ENCODE measurements at regions not wholly inside any gene's neighbourhood (a gene's known extent, or its start where the extent isn't known, plus 50 kb on each side); places are given as distances from the start of the nearest gene placed in this dataset.

DNA sequence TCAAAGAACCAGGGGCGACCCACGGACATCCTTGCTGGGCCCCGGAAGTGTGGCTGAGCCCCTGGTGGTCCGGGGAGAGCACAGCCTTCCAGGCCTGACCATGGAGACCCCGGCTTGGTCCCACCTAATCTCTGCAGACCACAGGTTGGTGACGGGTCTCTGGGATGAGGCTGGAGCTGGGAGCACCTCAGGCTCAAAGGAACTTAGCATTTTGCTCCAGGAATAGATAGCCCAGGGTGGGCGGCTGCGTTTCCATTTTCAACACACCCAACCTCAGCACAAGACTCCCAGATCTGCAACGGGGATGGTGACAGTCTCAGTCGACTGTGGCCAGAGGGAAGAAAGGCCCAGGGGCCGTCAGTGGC is 58.5 kb downstream of the FOXL3 start:
- no peak overlapping the region for H3K27ac ChIP-seq (ENCODE audit: insufficient read depth, low read depth, low read length)
- H3K9ac ChIP-seq (replicated peaks; ENCODE audit: extremely low read depth, insufficient read depth, low read length), result no peak overlapping the region
- H3K4me2 ChIP-seq (ENCODE audit: insufficient read depth, low read length), result no peak overlapping the region
- H3K36me3 ChIP-seq (ENCODE audit: control insufficient read depth in 2 of 2, extremely low read depth in 1 of 2, insufficient read depth in 2 of 2, low read length in 2 of 2), result no peaks in the 10 kb centered on the region
- dilution Hi-C loops (cut with MboI; ENCODE audit: extremely low pct_ligation_motif_present, low sequenced_read_pairs) (no loop called here), intact Hi-C loops (cut with micrococcal nuclease) (no loop called here)
- BruUV-seq (replicated peaks), result no TSS peak
- no peaks in the 10 kb centered on the region for H3K9me3 ChIP-seq (replicated peaks; ENCODE audit: control insufficient read depth, insufficient read depth, low read length)
- DNase-seq (ENCODE audit: low read depth, low spot score) (no peak), FAIRE-seq (no peak)
- no peaks in the 10 kb centered on the region for H3K79me2 ChIP-seq (ENCODE audit: control insufficient read depth, insufficient read depth, low read length)
- peaks cover 16% of the 10 kb centered on the region for H3K4me1 ChIP-seq (ENCODE audit: control insufficient read depth, extremely low read depth, insufficient read depth, low read length)
- TF ChIP-seq FOS (IDR thresholded peaks at IDR 0.05; ENCODE audit: borderline replicate concordance, insufficient read depth, low read length), result no peak
- no peak for TF ChIP-seq CTCF (IDR thresholded peaks at IDR 0.05; ENCODE audit: extremely low read depth in 1 of 2, insufficient read depth in 1 of 2, low read depth in 1 of 2, low read length in 2 of 2)
- no peak for TF ChIP-seq POLR2AphosphoS5 (IDR thresholded peaks at IDR 0.05; ENCODE audit: insufficient read depth, low read depth, low read length)
- H2AFZ ChIP-seq (ENCODE audit: low read depth, low read length), result no peak overlapping the region
- no peaks in the 10 kb centered on the region for H3K27me3 ChIP-seq (ENCODE audit: control insufficient read depth in 2 of 2, insufficient read depth in 2 of 2, low read length in 2 of 2)
- H3K9me1 ChIP-seq (replicated peaks; ENCODE audit: control insufficient read depth, extremely low read depth, insufficient read depth, low read length), result no peaks in the 10 kb centered on the region
- no peaks in the 10 kb centered on the region for H4K20me1 ChIP-seq (replicated peaks; ENCODE audit: control insufficient read depth, extremely low read depth, insufficient read depth, low read length)
- ChIA-PET POLR2A (no interaction called here), CTCF (no interaction called here)
- H3K4me3 ChIP-seq (replicated peaks in 1 of 3; ENCODE audit: insufficient read depth in 1 of 3, low read depth in 1 of 3, low read length in 3 of 3), result no peak overlapping the region

DNA sequence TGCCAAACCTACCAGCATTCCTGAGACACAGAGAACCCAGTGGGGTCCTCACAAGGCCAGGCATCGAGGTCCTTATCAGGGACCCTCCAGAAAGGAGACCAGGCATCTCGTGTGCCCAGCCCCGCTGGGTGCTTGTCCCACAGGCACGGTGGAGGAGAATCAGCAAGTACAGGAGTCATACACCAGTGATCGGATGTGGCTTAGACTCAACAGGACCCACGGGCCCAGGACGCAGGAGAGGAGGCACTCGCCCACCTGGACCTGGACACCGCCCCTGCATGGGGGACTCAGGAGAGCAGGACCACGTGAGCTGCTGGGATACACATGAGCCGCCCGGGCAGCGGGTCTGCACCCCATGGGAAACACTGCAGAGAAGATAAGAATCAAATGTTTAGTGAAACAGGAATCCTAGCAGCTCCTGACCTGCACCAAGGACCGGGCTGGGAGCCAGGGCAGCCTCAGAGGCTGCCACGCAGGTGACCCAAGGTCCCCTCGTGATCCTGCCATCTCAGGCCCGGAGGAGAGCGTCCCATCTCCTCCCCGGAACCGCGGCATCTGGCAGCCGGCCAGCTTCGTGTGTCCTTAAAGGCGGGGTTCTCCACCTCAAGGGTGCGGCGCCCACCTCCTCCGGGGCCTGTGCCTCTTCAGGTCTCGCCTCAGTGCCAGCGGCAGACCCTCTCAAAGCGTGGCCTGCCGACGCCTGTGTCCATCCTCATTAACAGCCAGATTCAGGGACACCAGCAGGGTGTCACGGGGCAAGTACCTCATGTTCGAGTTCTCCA is 59.2 kb downstream of the FOXL3 start:
- Histone ChIP-seq H3K4me3 (replicated peaks in 1 of 3; ENCODE audit: insufficient read depth in 1 of 3, low read depth in 1 of 3, low read length in 3 of 3) (no peak overlapping the region), H2AFZ (ENCODE audit: low read depth, low read length) (no peak overlapping the region), H3K79me2 (ENCODE audit: control insufficient read depth, insufficient read depth, low read length) (no peaks in the 10 kb centered on the region), H3K4me1 (ENCODE audit: control insufficient read depth, extremely low read depth, insufficient read depth, low read length) (peaks cover 23% of the 10 kb centered on the region), H4K20me1 (replicated peaks; ENCODE audit: control insufficient read depth, extremely low read depth, insufficient read depth, low read length) (no peaks in the 10 kb centered on the region), H3K9me1 (replicated peaks; ENCODE audit: control insufficient read depth, extremely low read depth, insufficient read depth, low read length) (no peaks in the 10 kb centered on the region), H3K4me2 (ENCODE audit: insufficient read depth, low read length) (no peak overlapping the region), H3K9ac (replicated peaks; ENCODE audit: extremely low read depth, insufficient read depth, low read length) (no peak overlapping the region), H3K27me3 (ENCODE audit: control insufficient read depth in 2 of 2, insufficient read depth in 2 of 2, low read length in 2 of 2) (no peaks in the 10 kb centered on the region), H3K9me3 (replicated peaks; ENCODE audit: control insufficient read depth, insufficient read depth, low read length) (no peaks in the 10 kb centered on the region), H3K27ac (ENCODE audit: insufficient read depth, low read depth, low read length) (no peak overlapping the region), H3K36me3 (ENCODE audit: control insufficient read depth in 2 of 2, extremely low read depth in 1 of 2, insufficient read depth in 2 of 2, low read length in 2 of 2) (no peaks in the 10 kb centered on the region)
- ChIA-PET CTCF (no interaction called here), POLR2A (no interaction called here)
- dilution Hi-C loops (cut with MboI; ENCODE audit: extremely low pct_ligation_motif_present, low sequenced_read_pairs), result no loop called here
- no peak for TF ChIP-seq POLR2A (IDR thresholded peaks at IDR 0.05; ENCODE audit: low read depth, low read length)
- no peak for TF ChIP-seq EZH2 (IDR thresholded peaks at IDR 0.05; ENCODE audit: borderline replicate concordance, low read depth, low read length, severe bottlenecking)
- TF ChIP-seq FOS (IDR thresholded peaks at IDR 0.05; ENCODE audit: borderline replicate concordance, insufficient read depth, low read length), result no peak
- BruUV-seq (replicated peaks), result no TSS peak
- FAIRE-seq (no peak), DNase-seq (ENCODE audit: low read depth, low spot score) (no peak)
- intact Hi-C loops (cut with micrococcal nuclease), result no loop called here

All from endothelial cell of umbilical vein (primary cell).